Uterus (tissue), 3 donors: ENCODE measurements at regions not wholly inside any gene's neighbourhood (a gene's known extent, or its start where the extent isn't known, plus 50 kb on each side); places are given as distances from the start of the nearest gene placed in this dataset.
"Not testable (repeated sequence)": the region's sequence is repeated elsewhere in the genome, so short reads cannot be mapped to it uniquely, and the experiment has no call there.

ENCODE experiments used
- DNase-seq, 2 donors: peaks; one replicate each; pipeline ENCODE4 v3.0.0-alpha.2; 2019 to 2020
- H3K27ac ChIP-seq, 2 donors: fragments of 200-600 bp; sonication (generic); 1 replicate in 1 of 2; 2 replicates in 1 of 2; pipeline ENCODE4 v1.5.1; 2016 to 2018
- H3K27me3 ChIP-seq, 2 donors: fragments of 200-600 bp; sonication (generic); one replicate each; pipeline ENCODE4 v1.5.1; 2018 to 2019; ENCODE audit warnings: control low read depth in 1 of 2
- H3K36me3 ChIP-seq, 2 donors: fragments of 200-600 bp; sonication (generic); one replicate each; pipeline ENCODE4 v1.5.1; 2019; ENCODE audit warnings: control low read depth in 1 of 2
- H3K4me1 ChIP-seq, 2 donors: fragments of 200-600 bp; sonication (generic); one replicate each; pipeline ENCODE4 v1.5.1; 2018 to 2019; ENCODE audit warnings: control low read depth in 1 of 2
- H3K4me3 ChIP-seq, 2 donors: fragments of 200-600 bp; sonication (generic); 1 replicate in 1 of 2; 2 replicates in 1 of 2; pipeline ENCODE4 v1.5.1; 2018 to 2019; ENCODE audit warnings: mild to moderate bottlenecking in 1 of 2
- H3K9me3 ChIP-seq, 2 donors: fragments of 200-600 bp; sonication (generic); one replicate each; pipeline ENCODE4 v1.5.1; 2019; ENCODE audit warnings: control low read depth in 1 of 2
- POLR2A ChIP-seq, 2 donors: fragments of 450-650 bp; IDR thresholded peaks; one replicate each; pipeline ENCODE4 v1.6.1; 2016; ENCODE audit warnings: antibody characterized with exemption in 2 of 2, mild to moderate bottlenecking in 1 of 2, moderate library complexity in 1 of 2
- intact Hi-C: fragments of 100-400 bp; cut with DNase I; formaldehyde crosslinking; loops from one replicate; pipeline ENCODE4 v1.15.1; 2023; ENCODE audit warnings: low total_unique reads
- TF ChIP-seq, protein P1 (sequence below), 4 experiments: fragments of 200-600 bp in 2 of 4; fragments of 450-650 bp in 2 of 4; sonication (generic) in 2 of 4; IDR thresholded peaks; one replicate each; pipeline ENCODE4 v1.5.1; 2016 to 2019; ENCODE audit warnings: antibody characterized with exemption in 4 of 4, mild to moderate bottlenecking in 2 of 4, moderate library complexity in 1 of 4
- donor health status: DM: yes; HTN: yes; CAD: no.

DNA sequence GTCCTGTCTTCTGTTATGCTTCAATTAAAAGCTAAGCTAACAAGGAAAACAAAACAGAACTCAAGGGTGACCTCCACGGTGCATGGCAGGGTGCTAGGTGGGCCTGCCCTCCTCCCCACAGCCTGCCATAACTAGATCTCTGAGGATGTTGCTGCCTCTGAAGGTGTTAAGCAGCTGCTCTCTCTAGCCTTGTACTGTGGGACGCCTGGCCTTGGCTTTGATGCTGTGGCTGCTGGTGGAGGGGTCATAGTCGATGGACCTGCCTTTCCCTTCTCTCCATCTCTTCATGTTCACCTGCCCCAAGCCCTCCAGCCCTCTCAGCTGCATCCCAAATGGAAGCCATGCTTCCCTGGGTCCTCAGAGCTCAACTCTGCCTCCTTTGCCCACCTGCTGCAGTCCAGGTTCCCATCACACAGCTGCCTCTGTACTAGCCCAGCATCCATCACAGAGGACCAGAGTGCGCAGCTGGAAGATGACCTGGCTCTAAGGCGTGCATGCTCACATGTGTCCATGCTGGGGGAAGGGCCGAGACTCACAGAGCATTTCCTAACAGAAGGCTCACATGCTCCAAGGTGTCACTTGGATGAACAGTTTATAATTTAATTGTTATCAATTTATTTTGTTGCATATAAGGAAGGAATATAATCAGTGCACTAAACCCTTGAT, 180.3 kb upstream of the E2F8 start:
- Histone ChIP-seq H3K36me3 (no peaks in the 10 kb centered on the region), H3K9me3 (no peaks in the 10 kb centered on the region), H3K4me3 (no peak overlapping the region), H3K27ac (no peak overlapping the region), H3K4me1 (no peaks in the 10 kb centered on the region), H3K27me3 (no peaks in the 10 kb centered on the region)
- intact Hi-C loops, result no loop called here
- no peak for TF ChIP-seq POLR2A (IDR thresholded peaks at IDR 0.05)
- TF ChIP-seq, protein P1, sequence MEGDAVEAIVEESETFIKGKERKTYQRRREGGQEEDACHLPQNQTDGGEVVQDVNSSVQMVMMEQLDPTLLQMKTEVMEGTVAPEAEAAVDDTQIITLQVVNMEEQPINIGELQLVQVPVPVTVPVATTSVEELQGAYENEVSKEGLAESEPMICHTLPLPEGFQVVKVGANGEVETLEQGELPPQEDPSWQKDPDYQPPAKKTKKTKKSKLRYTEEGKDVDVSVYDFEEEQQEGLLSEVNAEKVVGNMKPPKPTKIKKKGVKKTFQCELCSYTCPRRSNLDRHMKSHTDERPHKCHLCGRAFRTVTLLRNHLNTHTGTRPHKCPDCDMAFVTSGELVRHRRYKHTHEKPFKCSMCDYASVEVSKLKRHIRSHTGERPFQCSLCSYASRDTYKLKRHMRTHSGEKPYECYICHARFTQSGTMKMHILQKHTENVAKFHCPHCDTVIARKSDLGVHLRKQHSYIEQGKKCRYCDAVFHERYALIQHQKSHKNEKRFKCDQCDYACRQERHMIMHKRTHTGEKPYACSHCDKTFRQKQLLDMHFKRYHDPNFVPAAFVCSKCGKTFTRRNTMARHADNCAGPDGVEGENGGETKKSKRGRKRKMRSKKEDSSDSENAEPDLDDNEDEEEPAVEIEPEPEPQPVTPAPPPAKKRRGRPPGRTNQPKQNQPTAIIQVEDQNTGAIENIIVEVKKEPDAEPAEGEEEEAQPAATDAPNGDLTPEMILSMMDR (IDR thresholded peaks at IDR 0.05), result no peak
- no peak for DNase-seq

DNA sequence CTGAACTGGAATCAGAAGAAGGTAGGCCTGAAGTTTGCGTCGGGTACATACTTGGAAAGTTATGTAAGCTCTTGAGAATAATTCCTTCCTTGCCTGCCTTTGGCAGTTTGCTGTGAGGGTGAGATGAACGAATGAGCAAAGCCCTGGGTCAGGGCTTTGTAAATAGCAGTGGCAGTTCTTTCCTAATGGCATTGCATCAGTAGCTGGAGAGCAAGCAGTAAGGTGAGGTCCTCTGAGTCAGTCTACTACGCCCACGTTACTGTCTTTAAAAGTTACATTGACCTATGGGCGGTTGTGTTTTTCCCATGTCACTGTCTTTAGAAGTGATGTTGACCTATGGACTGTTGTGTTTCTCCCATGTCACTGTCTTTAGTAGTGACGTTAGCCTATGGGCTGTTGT, 179.1 kb upstream of the E2F8 start:
- intact Hi-C loops, result no loop called here
- Histone ChIP-seq H3K36me3 (no peaks in the 10 kb centered on the region), H3K27me3 (no peaks in the 10 kb centered on the region), H3K27ac (no peak overlapping the region), H3K4me3 (no peak overlapping the region), H3K9me3 (no peaks in the 10 kb centered on the region), H3K4me1 (no peaks in the 10 kb centered on the region)
- DNase-seq, result no peak
- TF ChIP-seq POLR2A (IDR thresholded peaks at IDR 0.05), result no peak
- TF ChIP-seq, protein P1 (IDR thresholded peaks at IDR 0.05), result no peak

DNA sequence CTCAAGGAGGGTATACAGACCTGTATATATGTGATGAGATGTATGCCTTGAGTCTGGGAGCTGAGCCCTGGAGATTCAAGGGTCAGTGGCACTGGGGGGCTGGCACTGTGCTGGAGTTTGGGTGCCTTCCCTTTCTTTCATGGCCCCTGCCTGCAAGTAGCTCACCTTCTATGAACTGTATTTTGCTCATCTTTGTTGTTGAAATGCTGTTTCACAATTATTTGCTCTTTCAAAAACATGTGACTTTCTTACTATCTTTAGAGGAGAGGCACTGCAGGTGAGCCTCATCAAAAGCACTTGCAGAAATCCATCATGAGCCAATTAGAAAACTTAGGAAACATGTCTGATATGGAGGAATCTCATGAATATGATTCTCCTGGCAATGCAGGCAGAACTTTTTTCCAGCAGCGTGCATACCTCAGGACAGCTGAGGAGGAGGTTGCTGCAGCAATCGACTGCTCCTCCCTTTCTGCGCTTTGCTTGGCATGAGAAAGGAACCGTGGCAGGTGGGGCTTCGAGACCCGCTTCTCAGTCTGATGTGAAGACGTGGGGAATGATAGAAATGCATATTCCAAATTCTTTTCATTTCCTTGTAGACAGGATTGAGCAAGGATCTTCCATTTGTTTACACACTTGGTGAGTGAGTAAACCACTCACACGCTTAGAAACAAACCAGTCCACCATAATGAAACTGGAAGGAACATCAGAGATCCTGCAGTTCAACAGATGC, 178.4 kb upstream of the E2F8 start:
- Histone ChIP-seq H3K4me3 (no peak overlapping the region), H3K27ac (no peak overlapping the region), H3K4me1 (no peaks in the 10 kb centered on the region), H3K27me3 (no peaks in the 10 kb centered on the region), H3K9me3 (no peaks in the 10 kb centered on the region), H3K36me3 (no peaks in the 10 kb centered on the region)
- intact Hi-C loops, result no loop called here
- no peak for TF ChIP-seq POLR2A (IDR thresholded peaks at IDR 0.05)
- TF ChIP-seq, protein P1 (IDR thresholded peaks at IDR 0.05), result no peak
- no peak for DNase-seq

DNA sequence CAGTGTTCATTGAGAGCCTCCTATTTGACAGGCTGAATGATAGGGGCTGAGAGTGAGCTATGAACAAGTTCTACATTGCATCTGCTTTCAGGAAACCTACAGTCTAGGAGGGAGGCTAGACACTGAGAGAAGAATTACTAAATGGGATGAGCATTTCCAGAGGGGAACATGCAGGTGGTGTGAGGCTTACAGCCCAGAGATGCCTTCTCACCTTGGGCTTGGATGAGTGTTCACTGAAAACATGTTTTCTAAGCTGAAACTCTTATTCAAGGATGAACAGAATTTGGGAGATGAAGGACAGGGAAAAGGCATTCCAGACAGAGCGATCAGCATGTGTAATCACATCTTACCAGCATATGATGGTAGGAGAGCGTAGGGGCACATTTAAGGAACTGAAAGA, 177.5 kb upstream of the E2F8 start:
- TF ChIP-seq, protein P1 (IDR thresholded peaks at IDR 0.05), result no peak
- no peak for TF ChIP-seq POLR2A (IDR thresholded peaks at IDR 0.05)
- Histone ChIP-seq H3K4me1 (no peaks in the 10 kb centered on the region), H3K27me3 (no peaks in the 10 kb centered on the region), H3K9me3 (no peaks in the 10 kb centered on the region), H3K27ac (no peak overlapping the region), H3K4me3 (no peak overlapping the region), H3K36me3 (no peaks in the 10 kb centered on the region)
- DNase-seq, result no peak
- intact Hi-C loops, result no loop called here

DNA sequence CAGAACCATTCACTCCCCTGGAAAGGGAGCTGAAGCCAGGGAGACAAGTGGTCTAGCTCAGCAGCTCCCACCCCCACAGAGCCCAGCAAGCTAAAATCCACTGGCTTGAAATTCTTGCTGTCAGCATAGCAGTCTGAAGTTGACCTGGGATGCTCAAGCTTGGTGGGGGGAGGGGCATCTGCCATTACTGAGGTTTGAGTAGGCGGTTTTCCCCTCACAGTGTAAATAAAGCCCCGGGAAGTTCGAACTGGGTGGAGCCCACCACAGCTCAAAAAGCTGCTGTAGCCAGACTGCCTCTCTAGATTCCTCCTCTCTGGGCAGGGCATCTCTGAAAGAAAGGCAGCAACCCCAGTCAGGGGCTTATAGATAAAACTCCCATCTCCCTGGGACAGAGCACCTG, 171.3 kb upstream of the E2F8 start:
- H3K4me1 ChIP-seq, H3K9me3 ChIP-seq, DNase-seq, H3K27me3 ChIP-seq, intact Hi-C loops, H3K4me3 ChIP-seq, H3K27ac ChIP-seq, H3K36me3 ChIP-seq: not testable (repeated sequence)
